B cell (primary cell): ENCODE measurements at regions not wholly inside any gene's neighbourhood (a gene's known extent, or its start where the extent isn't known, plus 50 kb on each side); places are given as distances from the start of the nearest gene placed in this dataset.

Experiments
- ATAC-seq: fragments of 200-7000 bp; cut with Tn5 transposase; one replicate; pipeline ENCODE4 v1.10.0; 2021; ENCODE audit warnings: low read depth, mild to moderate bottlenecking, moderate number of reproducible peaks, moderate library complexity
- CTCF ChIA-PET: fragments of 350-600 bp; sonication (Branson Sonifier 250); formaldehyde crosslinking; loops from one replicate; lab custom pipeline; 2021; ENCODE audit warnings: antibody characterized with exemption, inconsistent platforms; lab: Charles Lee
- POLR2A ChIA-PET: fragments of 350-600 bp; sonication (Branson Sonifier 250); formaldehyde crosslinking; loops from one replicate; lab custom pipeline; 2021; ENCODE audit warnings: antibody characterized with exemption; lab: Charles Lee
- DNase-seq: peaks from one replicate; pipeline ENCODE4 v3.0.0; 2013
- H2AFZ ChIP-seq: 2 replicates; pipeline ENCODE4 v1.6.1; 2012; ENCODE audit warnings: mild to moderate bottlenecking, low read depth, low read length; ENCODE audit not compliant: insufficient read depth, poor library complexity, severe bottlenecking
- H3K27ac ChIP-seq, 2 donors: 1 replicate in 1 of 2; 2 replicates in 1 of 2; pipeline ENCODE4 v1.5.1; 2012 to 2013; ENCODE audit warnings: low read length in 2 of 2, mild to moderate bottlenecking in 2 of 2, moderate library complexity in 1 of 2
- H3K27me3 ChIP-seq, 4 experiments: fragments of 200-600 bp in 1 of 4; sonication (generic) in 1 of 4; replicated peaks in 1 of 4; 1 replicate in 2 of 4; 2 replicates in 2 of 4; pipeline versions ENCODE4 v1.6.1 to v1.7.0; 2013 to 2016; ENCODE audit warnings: low read length in 3 of 4, mild to moderate bottlenecking in 2 of 4, mixed read lengths in 1 of 4, moderate library complexity in 1 of 4; ENCODE audit not compliant: insufficient read depth in 4 of 4, control insufficient read depth in 3 of 4; ENCODE audit errors: control extremely low read depth in 1 of 4
- H3K36me3 ChIP-seq, 2 experiments: replicated peaks in 1 of 2; 1 replicate in 1 of 2; 2 replicates in 1 of 2; pipeline versions ENCODE4 v1.6.1 to v1.7.1; 2013; ENCODE audit warnings: low read length in 1 of 2; ENCODE audit not compliant: insufficient read depth in 2 of 2, control insufficient read depth in 1 of 2; ENCODE audit errors: control extremely low read depth in 1 of 2, extremely low read depth in 1 of 2
- H3K4me1 ChIP-seq, 2 donors: fragments of 200-600 bp in 1 of 2; sonication (generic) in 1 of 2; 1 replicate in 1 of 2; 2 replicates in 1 of 2; pipeline versions ENCODE4 v1.5.1 to v1.6.1; 2013 to 2017; ENCODE audit warnings: low read length in 2 of 2; ENCODE audit not compliant: control insufficient read depth in 2 of 2, insufficient read depth in 2 of 2
- H3K4me2 ChIP-seq: replicated peaks from 2 replicates; pipeline ENCODE3; 2012; ENCODE audit warnings: mild to moderate bottlenecking, low read depth, low read length; ENCODE audit not compliant: poor library complexity, severe bottlenecking
- H3K4me3 ChIP-seq, 5 experiments: fragments of 200-600 bp in 1 of 5; sonication (generic) in 1 of 5; 1 replicate in 3 of 5; 2 replicates in 2 of 5; pipeline versions ENCODE4 v1.5.1 to v1.7.0; 2011 to 2016; ENCODE audit warnings: low read length in 4 of 5, mild to moderate bottlenecking in 4 of 5, low read depth in 2 of 5, control low read depth in 1 of 5, moderate library complexity in 1 of 5; ENCODE audit not compliant: insufficient read depth in 1 of 5; ENCODE audit errors: control extremely low read depth in 1 of 5, extremely low read depth in 1 of 5
- H3K79me2 ChIP-seq: fragments of 200-600 bp; sonication (generic); one replicate; pipeline ENCODE4 v1.6.0; 2016; ENCODE audit warnings: low read length; ENCODE audit not compliant: control insufficient read depth, insufficient read depth
- H3K9ac ChIP-seq: fragments of 200-600 bp; sonication (generic); 2 replicates; pipeline ENCODE4 v1.6.1; 2017; ENCODE audit warnings: mild to moderate bottlenecking, low read length, moderate library complexity
- H3K9me3 ChIP-seq, 3 donors: one replicate each; pipeline versions ENCODE4 v1.6.1 to v1.7.1; 2013; ENCODE audit warnings: low read length in 2 of 3; ENCODE audit not compliant: control insufficient read depth in 2 of 3, insufficient read depth in 1 of 3; ENCODE audit errors: control extremely low read depth in 1 of 3
- H4K20me1 ChIP-seq: 2 replicates; pipeline ENCODE4 v1.6.0; 2012; ENCODE audit warnings: mild to moderate bottlenecking, low read length; ENCODE audit not compliant: insufficient read depth, control insufficient read depth, poor library complexity, severe bottlenecking
- H3K27ac Mint-ChIP-seq: one replicate; pipeline ENCODE4 v1.8.0; 2021; ENCODE audit warnings: mixed read lengths
- H3K27me3 Mint-ChIP-seq: one replicate; pipeline ENCODE4 v1.8.0; 2021; ENCODE audit warnings: mixed read lengths
- H3K4me1 Mint-ChIP-seq: one replicate; pipeline ENCODE4 v1.8.0; 2021; ENCODE audit warnings: mixed read lengths
- H3K4me3 Mint-ChIP-seq: one replicate; pipeline ENCODE4 v1.8.0; 2021; ENCODE audit warnings: mixed read lengths
- H3K9me3 Mint-ChIP-seq: one replicate; pipeline ENCODE4 v1.8.0; 2022; ENCODE audit warnings: mixed read lengths; ENCODE audit not compliant: insufficient read depth
- CTCF ChIP-seq: fragments of 200-600 bp; IDR thresholded peaks from one replicate; pipeline ENCODE4 v1.8.0; 2022; ENCODE audit warnings: antibody characterized with exemption, mild to moderate bottlenecking
- EZH2 ChIP-seq: IDR thresholded peaks from 2 replicates; pipeline ENCODE4 v1.6.1; 2012; ENCODE audit warnings: borderline replicate concordance, low read depth, mild to moderate bottlenecking, moderate library complexity, low read length; ENCODE audit not compliant: insufficient read depth, poor library complexity, severe bottlenecking
- whole genome bisulfite sequencing: methylation state at CpG from one replicate; pipeline ENCODE4 v1.1.5; 2013; ENCODE audit warnings: missing lambda C conversion rate; ENCODE audit not compliant: insufficient coverage; 5-methylcytosine and 5-hydroxymethylcytosine counted together
- intact Hi-C: fragments of 100-400 bp; cut with micrococcal nuclease; formaldehyde crosslinking; loops from one replicate; pipeline ENCODE4 v1.10.0; 2022

DNA sequence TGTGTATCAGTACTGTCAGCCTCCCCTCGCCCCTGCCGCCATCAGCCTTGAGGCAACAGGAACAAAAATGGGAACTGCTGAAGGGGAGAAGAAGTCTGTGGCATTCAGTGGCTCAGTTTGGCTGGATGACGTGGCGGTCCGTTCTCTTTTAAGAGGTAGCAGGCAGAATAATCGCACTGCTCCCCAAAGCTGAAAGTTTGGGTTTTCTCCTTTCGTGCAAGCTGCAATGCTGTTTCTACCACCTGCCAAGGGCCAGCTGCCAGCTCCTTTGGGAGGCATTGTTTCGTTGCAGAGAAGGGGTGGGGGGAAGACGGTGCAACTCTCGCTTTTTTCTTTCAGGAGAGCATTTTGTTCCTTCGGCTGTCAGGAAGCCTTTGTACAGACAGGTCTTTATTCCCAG, 369.6 kb upstream of the RORA start:
- DNase-seq (no peak), ATAC-seq (no peak)
- Mint-ChIP-seq H3K4me1 (no peaks in the 10 kb centered on the region), H3K27me3 (no peaks in the 10 kb centered on the region), H3K4me3 (no peak overlapping the region), H3K9me3 (peaks cover 2% of the 10 kb centered on the region), H3K27ac (no peak overlapping the region)
- Histone ChIP-seq H3K27me3 (no peaks in the 10 kb centered on the region), H3K4me1 (no peaks in the 10 kb centered on the region), H3K36me3 (no peaks in the 10 kb centered on the region), H2AFZ (no peak overlapping the region), H3K9ac (no peak overlapping the region), H3K4me2 (no peak overlapping the region), H4K20me1 (no peaks in the 10 kb centered on the region), H3K4me3 (no peak overlapping the region), H3K27ac (no peak overlapping the region), H3K9me3 (peaks cover 0 to 3% (median 0%) of the 10 kb centered on the region in 3 donors), H3K79me2 (no peaks in the 10 kb centered on the region)
- CTCF ChIA-PET: interaction anchor here (0.7 kb wide), 1 partner anchor 39 kb away, joined by 3 read pairs; no protein-coding TSS in a partner anchor
- TF ChIP-seq EZH2: no peak
- TF ChIP-seq CTCF: no peak
- intact Hi-C loops: no loop called here
- 83% methylated on average over 9 of the region's 11 CpGs for WGBS
- POLR2A ChIA-PET: no interaction called here

DNA sequence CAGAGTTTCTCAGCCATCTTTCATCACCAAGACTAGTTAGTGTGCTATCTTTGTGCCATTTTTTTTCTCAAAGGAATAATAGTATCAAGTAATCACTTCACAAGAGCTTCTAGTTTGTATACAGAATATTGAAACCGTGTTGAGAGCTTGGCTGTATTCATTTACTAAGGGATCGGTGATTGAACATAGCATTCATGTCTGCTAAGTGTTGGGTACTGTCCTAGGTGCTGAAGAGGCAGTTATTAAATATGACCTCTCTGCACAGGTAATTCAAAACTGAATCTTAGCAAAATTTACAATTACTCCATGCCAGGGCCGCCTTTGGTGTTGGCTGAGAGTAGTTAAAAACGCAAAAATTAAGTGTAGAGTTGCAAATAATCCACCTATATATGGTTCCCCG, 355.3 kb upstream of the RORA start:
- H3K4me2 ChIP-seq: no peak overlapping the region
- peaks cover 3% of the 10 kb centered on the region for H3K9me3 Mint-ChIP-seq
- 100% methylated on average over 1 of the region's 5 CpGs for WGBS
- no peaks in the 10 kb centered on the region for H4K20me1 ChIP-seq
- ChIA-PET POLR2A (no interaction called here), CTCF (no interaction called here)
- H3K4me1 ChIP-seq: no peaks in the 10 kb centered on the region
- H3K4me1 Mint-ChIP-seq: no peaks in the 10 kb centered on the region
- no peak overlapping the region for H3K9ac ChIP-seq
- no peaks in the 10 kb centered on the region for H3K9me3 ChIP-seq
- no peak overlapping the region for H3K4me3 ChIP-seq
- H3K27me3 Mint-ChIP-seq: peaks cover 3% of the 10 kb centered on the region
- DNase-seq (no peak), ATAC-seq (no peak)
- H2AFZ ChIP-seq: no peak overlapping the region
- no peak for TF ChIP-seq CTCF
- TF ChIP-seq EZH2: no peak
- intact Hi-C loops: no loop called here
- no peak overlapping the region for H3K4me3 Mint-ChIP-seq
- no peak overlapping the region for H3K27ac Mint-ChIP-seq
- no peak overlapping the region for H3K27ac ChIP-seq
- no peaks in the 10 kb centered on the region for H3K79me2 ChIP-seq
- H3K36me3 ChIP-seq: no peaks in the 10 kb centered on the region
- peaks cover 0 to 2% (median 0%) of the 10 kb centered on the region in 4 experiments for H3K27me3 ChIP-seq
